SJCRH30 (cell line): ENCODE measurements at regions not wholly inside any gene's neighbourhood (a gene's known extent, or its start where the extent isn't known, plus 50 kb on each side); places are given as distances from the start of the nearest gene placed in this dataset.

Source experiments
- DNase-seq, 2 experiments: peaks; one replicate each; pipeline ENCODE4 v3.0.0-alpha.2; 2015 to 2020
- H3K27ac ChIP-seq: fragments of 250-450 bp; sonication (Bioruptor Pico); 2 replicates; pipeline ENCODE4 v1.5.1; 2020; ENCODE audit warnings: mild to moderate bottlenecking, moderate library complexity
- H3K27me3 ChIP-seq: fragments of 250-450 bp; sonication (Bioruptor Pico); 2 replicates; pipeline ENCODE4 v1.5.1; 2020; ENCODE audit warnings: mild to moderate bottlenecking, moderate library complexity
- H3K36me3 ChIP-seq: fragments of 250-450 bp; sonication (Bioruptor Pico); 2 replicates; pipeline ENCODE4 v1.5.1; 2020; ENCODE audit warnings: mild to moderate bottlenecking, moderate library complexity
- H3K4me1 ChIP-seq: fragments of 250-450 bp; sonication (Bioruptor Pico); 2 replicates; pipeline ENCODE4 v1.5.1; 2020; ENCODE audit warnings: mild to moderate bottlenecking, moderate library complexity
- H3K4me3 ChIP-seq: fragments of 250-450 bp; sonication (Bioruptor Pico); 2 replicates; pipeline ENCODE4 v1.5.1; 2020; ENCODE audit warnings: mild to moderate bottlenecking, moderate library complexity
- H3K9me3 ChIP-seq: fragments of 250-450 bp; sonication (Bioruptor Pico); replicated peaks from 2 replicates; pipeline ENCODE4 v1.5.1; 2020; ENCODE audit warnings: mild to moderate bottlenecking, moderate library complexity

- no peak overlapping the region for H3K4me3 ChIP-seq
- no peak overlapping the region for H3K27ac ChIP-seq
- no peaks in the 10 kb centered on the region for H3K9me3 ChIP-seq
- no peaks in the 10 kb centered on the region for H3K4me1 ChIP-seq
- H3K27me3 ChIP-seq = no peaks in the 10 kb centered on the region
- no peak for DNase-seq
- no peaks in the 10 kb centered on the region for H3K36me3 ChIP-seq
These were observed 81.9 kb upstream of the ADAMTS2 start for GRCh38 chr5:179427032-179427675.

GRCh38 chr5:179422908-179423481 lies 77.7 kb upstream of the ADAMTS2 start:
- no peak for DNase-seq
- Histone ChIP-seq H3K4me1 (no peaks in the 10 kb centered on the region), H3K4me3 (no peak overlapping the region), H3K36me3 (no peaks in the 10 kb centered on the region), H3K27me3 (no peaks in the 10 kb centered on the region), H3K27ac (no peak overlapping the region), H3K9me3 (no peaks in the 10 kb centered on the region)

- peak in 1 of 2 experiments; percentile 12 for DNase-seq
- Histone ChIP-seq H3K27me3 (no peaks in the 10 kb centered on the region), H3K9me3 (no peaks in the 10 kb centered on the region), H3K36me3 (no peaks in the 10 kb centered on the region), H3K4me3 (no peak overlapping the region), H3K4me1 (no peaks in the 10 kb centered on the region), H3K27ac (no peak overlapping the region)
These were observed 77.1 kb upstream of the ADAMTS2 start for GRCh38 chr5:179422213-179422855.

- H3K27me3 ChIP-seq = no peaks in the 10 kb centered on the region
- H3K9me3 ChIP-seq = no peaks in the 10 kb centered on the region
- DNase-seq = no peak
- no peaks in the 10 kb centered on the region for H3K36me3 ChIP-seq
- no peak overlapping the region for H3K4me3 ChIP-seq
- no peak overlapping the region for H3K27ac ChIP-seq
- H3K4me1 ChIP-seq = no peaks in the 10 kb centered on the region
These were observed 76.1 kb upstream of the ADAMTS2 start for GRCh38 chr5:179421144-179421901.

- Histone ChIP-seq H3K36me3 (no peaks in the 10 kb centered on the region), H3K4me3 (no peak overlapping the region)
These were observed 75.2 kb upstream of the ADAMTS2 start for GRCh38 chr5:179420476-179420875.

GRCh38 chr5:179418972-179419371 lies 73.7 kb upstream of the ADAMTS2 start:
- no peaks in the 10 kb centered on the region for H3K9me3 ChIP-seq
- no peaks in the 10 kb centered on the region for H3K27me3 ChIP-seq
- H3K36me3 ChIP-seq = no peaks in the 10 kb centered on the region
- H3K4me3 ChIP-seq = no peak overlapping the region
- DNase-seq = no peak
- H3K4me1 ChIP-seq = no peaks in the 10 kb centered on the region
- no peak overlapping the region for H3K27ac ChIP-seq

More at GRCh38 chr5:179420476-179420875, 75.2 kb upstream of the ADAMTS2 start:
- DNase-seq = no peak
- H3K27me3 ChIP-seq = no peaks in the 10 kb centered on the region
- H3K4me1 ChIP-seq = no peaks in the 10 kb centered on the region
- H3K9me3 ChIP-seq = no peaks in the 10 kb centered on the region
- no peak overlapping the region for H3K27ac ChIP-seq

GRCh38 chr5:179417696-179418095 lies 72.4 kb upstream of the ADAMTS2 start:
- no peaks in the 10 kb centered on the region for H3K27me3 ChIP-seq
- no peak overlapping the region for H3K27ac ChIP-seq
- no peak overlapping the region for H3K4me3 ChIP-seq
- no peaks in the 10 kb centered on the region for H3K9me3 ChIP-seq
- H3K36me3 ChIP-seq = no peaks in the 10 kb centered on the region
- no peaks in the 10 kb centered on the region for H3K4me1 ChIP-seq
- DNase-seq = no peak

- no peaks in the 10 kb centered on the region for H3K36me3 ChIP-seq
- no peaks in the 10 kb centered on the region for H3K27me3 ChIP-seq
- H3K4me1 ChIP-seq = no peaks in the 10 kb centered on the region
- no peaks in the 10 kb centered on the region for H3K9me3 ChIP-seq
- no peak for DNase-seq
- H3K4me3 ChIP-seq = no peak overlapping the region
- H3K27ac ChIP-seq = no peak overlapping the region
These were observed 71.8 kb upstream of the ADAMTS2 start for GRCh38 chr5:179417016-179417415.

- no peak for DNase-seq
- H3K27ac ChIP-seq = no peak overlapping the region
- H3K4me3 ChIP-seq = no peak overlapping the region
These were observed 71.0 kb upstream of the ADAMTS2 start for GRCh38 chr5:179416114-179416822.

GRCh38 chr5:179415291-179416060 lies 70.2 kb upstream of the ADAMTS2 start:
- Histone ChIP-seq H3K4me3 (no peak overlapping the region), H3K9me3 (no peaks in the 10 kb centered on the region), H3K4me1 (no peaks in the 10 kb centered on the region), H3K36me3 (no peaks in the 10 kb centered on the region), H3K27ac (no peak overlapping the region), H3K27me3 (no peaks in the 10 kb centered on the region)
- no peak for DNase-seq

More at GRCh38 chr5:179416114-179416822, 71.0 kb upstream of the ADAMTS2 start:
- no peaks in the 10 kb centered on the region for H3K4me1 ChIP-seq
- H3K27me3 ChIP-seq = no peaks in the 10 kb centered on the region
- H3K36me3 ChIP-seq = no peaks in the 10 kb centered on the region
- H3K9me3 ChIP-seq = no peaks in the 10 kb centered on the region

GRCh38 chr5:179414459-179415261 lies 69.4 kb upstream of the ADAMTS2 start:
- no peaks in the 10 kb centered on the region for H3K4me1 ChIP-seq
- no peaks in the 10 kb centered on the region for H3K9me3 ChIP-seq
- no peak overlapping the region for H3K27ac ChIP-seq
- no peak overlapping the region for H3K4me3 ChIP-seq
- DNase-seq = no peak
- H3K36me3 ChIP-seq = no peaks in the 10 kb centered on the region
- H3K27me3 ChIP-seq = no peaks in the 10 kb centered on the region

GRCh38 chr5:179413711-179414458 lies 68.6 kb upstream of the ADAMTS2 start:
- H3K9me3 ChIP-seq = no peaks in the 10 kb centered on the region
- DNase-seq = no peak
- H3K4me1 ChIP-seq = no peaks in the 10 kb centered on the region
- no peak overlapping the region for H3K27ac ChIP-seq
- H3K27me3 ChIP-seq = no peaks in the 10 kb centered on the region
- H3K36me3 ChIP-seq = no peaks in the 10 kb centered on the region
- H3K4me3 ChIP-seq = no peak overlapping the region
